ENCODE measurements at regions not wholly inside any gene's neighbourhood (a gene's known extent, or its start where the extent isn't known, plus 50 kb on each side); places are given as distances from the start of the nearest gene placed in this dataset.

DNA sequence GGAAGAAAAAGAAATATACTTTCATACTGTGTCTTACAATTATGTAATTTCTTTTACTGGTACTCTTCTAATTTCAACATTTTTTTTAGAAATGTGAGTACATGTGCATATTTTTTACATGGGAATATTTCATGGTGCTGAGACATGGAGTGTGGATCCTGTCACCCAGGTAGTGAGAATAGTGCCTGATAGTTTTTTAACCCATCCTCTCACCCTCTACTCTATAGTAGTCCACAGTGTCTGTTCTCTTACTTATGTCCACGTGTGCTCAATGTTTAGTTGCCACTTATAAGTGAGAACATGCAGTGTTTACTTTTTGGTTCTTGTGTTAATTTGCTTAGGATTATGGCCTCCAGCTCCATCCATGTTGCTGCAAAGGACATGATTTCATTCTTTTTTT lies 548.8 kb downstream of the AACS start:
- no peaks in the 10 kb centered on the region for H3K4me1 ChIP-seq (ENCODE audit: insufficient read depth, poor library complexity, severe bottlenecking)
- TF ChIP-seq CTCF (IDR thresholded peaks at IDR 0.05; ENCODE audit: poor library complexity, severe bottlenecking) = no peak
- H3K27ac ChIP-seq (ENCODE audit: poor library complexity, severe bottlenecking) = no peak overlapping the region
- ATAC-seq (ENCODE audit: low read depth) (no peak), DNase-seq (ENCODE audit: low spot score) (no peak)
- H3K36me3 ChIP-seq (ENCODE audit: low read depth) = no peaks in the 10 kb centered on the region
- H3K9me3 ChIP-seq (ENCODE audit: severe bottlenecking) = no peaks in the 10 kb centered on the region
- H3K27me3 ChIP-seq (ENCODE audit: insufficient read depth, poor library complexity, severe bottlenecking) = no peaks in the 10 kb centered on the region
- no peak overlapping the region for H3K4me3 ChIP-seq (ENCODE audit: severe bottlenecking)

- Histone ChIP-seq H3K4me3 (ENCODE audit: severe bottlenecking) (no peak overlapping the region), H3K4me1 (ENCODE audit: insufficient read depth, poor library complexity, severe bottlenecking) (no peaks in the 10 kb centered on the region), H3K27me3 (ENCODE audit: insufficient read depth, poor library complexity, severe bottlenecking) (no peaks in the 10 kb centered on the region), H3K9me3 (ENCODE audit: severe bottlenecking) (no peaks in the 10 kb centered on the region), H3K36me3 (ENCODE audit: low read depth) (no peaks in the 10 kb centered on the region), H3K27ac (ENCODE audit: poor library complexity, severe bottlenecking) (no peak overlapping the region)
- ATAC-seq (ENCODE audit: low read depth) (no peak), DNase-seq (ENCODE audit: low spot score) (no peak)
- no peak for TF ChIP-seq CTCF (IDR thresholded peaks at IDR 0.05; ENCODE audit: poor library complexity, severe bottlenecking)
Measured at GRCh38 chr12:125619723-125620122, 554.5 kb downstream of the AACS start.

GRCh38 chr12:125633686-125634085 lies 568.5 kb downstream of the AACS start:
- Histone ChIP-seq H3K27me3 (ENCODE audit: insufficient read depth, poor library complexity, severe bottlenecking) (no peaks in the 10 kb centered on the region), H3K27ac (ENCODE audit: poor library complexity, severe bottlenecking) (no peak overlapping the region), H3K36me3 (ENCODE audit: low read depth) (no peaks in the 10 kb centered on the region), H3K9me3 (ENCODE audit: severe bottlenecking) (peaks cover 3% of the 10 kb centered on the region), H3K4me1 (ENCODE audit: insufficient read depth, poor library complexity, severe bottlenecking) (no peaks in the 10 kb centered on the region), H3K4me3 (ENCODE audit: severe bottlenecking) (no peak overlapping the region)
- no peak for TF ChIP-seq CTCF (IDR thresholded peaks at IDR 0.05; ENCODE audit: poor library complexity, severe bottlenecking)
- DNase-seq (ENCODE audit: low spot score) (no peak), ATAC-seq (ENCODE audit: low read depth) (peak; percentile 46; the same call in 2 of the 3 replicates)

DNA sequence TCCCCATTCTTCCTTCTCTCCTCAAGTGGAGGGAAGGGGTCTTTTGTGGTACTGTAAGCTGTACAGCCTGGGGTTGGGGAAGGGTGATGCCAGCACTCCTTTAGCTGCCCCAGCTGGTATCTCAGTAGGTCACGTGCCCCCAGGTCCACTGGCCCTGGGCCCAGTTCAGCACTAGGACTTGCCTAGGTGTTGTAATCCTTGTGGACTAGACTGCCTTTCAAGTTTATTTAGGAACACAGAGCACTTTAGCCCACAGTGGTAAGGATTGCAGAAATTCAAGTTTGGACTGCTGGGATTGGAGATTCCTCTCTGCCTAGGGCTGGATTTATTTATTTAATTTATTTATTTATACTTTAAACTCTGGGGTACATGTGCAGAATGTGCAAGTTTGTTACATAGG lies 569.6 kb downstream of the AACS start:
- no peak overlapping the region for H3K27ac ChIP-seq (ENCODE audit: poor library complexity, severe bottlenecking)
- no peaks in the 10 kb centered on the region for H3K4me1 ChIP-seq (ENCODE audit: insufficient read depth, poor library complexity, severe bottlenecking)
- no peak for ATAC-seq (ENCODE audit: low read depth)
- no peak for DNase-seq (ENCODE audit: low spot score)
- peaks cover 3% of the 10 kb centered on the region for H3K9me3 ChIP-seq (ENCODE audit: severe bottlenecking)
- H3K4me3 ChIP-seq (ENCODE audit: severe bottlenecking) = no peak overlapping the region
- H3K36me3 ChIP-seq (ENCODE audit: low read depth) = no peaks in the 10 kb centered on the region
- TF ChIP-seq CTCF (IDR thresholded peaks at IDR 0.05; ENCODE audit: poor library complexity, severe bottlenecking) = no peak
- H3K27me3 ChIP-seq (ENCODE audit: insufficient read depth, poor library complexity, severe bottlenecking) = peaks cover 3% of the 10 kb centered on the region

- ATAC-seq (ENCODE audit: low read depth) = no peak
- H3K4me1 ChIP-seq (ENCODE audit: insufficient read depth, poor library complexity, severe bottlenecking) = no peaks in the 10 kb centered on the region
- H3K9me3 ChIP-seq (ENCODE audit: severe bottlenecking) = no peaks in the 10 kb centered on the region
- no peaks in the 10 kb centered on the region for H3K36me3 ChIP-seq (ENCODE audit: low read depth)
- H3K4me3 ChIP-seq (ENCODE audit: severe bottlenecking) = no peak overlapping the region
- no peak for DNase-seq (ENCODE audit: low spot score)
- H3K27me3 ChIP-seq (ENCODE audit: insufficient read depth, poor library complexity, severe bottlenecking) = peaks cover 3% of the 10 kb centered on the region
- TF ChIP-seq CTCF (IDR thresholded peaks at IDR 0.05; ENCODE audit: poor library complexity, severe bottlenecking) = no peak
- H3K27ac ChIP-seq (ENCODE audit: poor library complexity, severe bottlenecking) = no peak overlapping the region
Measured at GRCh38 chr12:125639826-125640225, 574.6 kb downstream of the AACS start.
